ENCODE measurements at regions not wholly inside any gene's neighbourhood (a gene's known extent, or its start where the extent isn't known, plus 50 kb on each side); places are given as distances from the start of the nearest gene placed in this dataset.
"Not testable (repeated sequence)": the region's sequence is repeated elsewhere in the genome, so short reads cannot be mapped to it uniquely, and the experiment has no call there.

DNA sequence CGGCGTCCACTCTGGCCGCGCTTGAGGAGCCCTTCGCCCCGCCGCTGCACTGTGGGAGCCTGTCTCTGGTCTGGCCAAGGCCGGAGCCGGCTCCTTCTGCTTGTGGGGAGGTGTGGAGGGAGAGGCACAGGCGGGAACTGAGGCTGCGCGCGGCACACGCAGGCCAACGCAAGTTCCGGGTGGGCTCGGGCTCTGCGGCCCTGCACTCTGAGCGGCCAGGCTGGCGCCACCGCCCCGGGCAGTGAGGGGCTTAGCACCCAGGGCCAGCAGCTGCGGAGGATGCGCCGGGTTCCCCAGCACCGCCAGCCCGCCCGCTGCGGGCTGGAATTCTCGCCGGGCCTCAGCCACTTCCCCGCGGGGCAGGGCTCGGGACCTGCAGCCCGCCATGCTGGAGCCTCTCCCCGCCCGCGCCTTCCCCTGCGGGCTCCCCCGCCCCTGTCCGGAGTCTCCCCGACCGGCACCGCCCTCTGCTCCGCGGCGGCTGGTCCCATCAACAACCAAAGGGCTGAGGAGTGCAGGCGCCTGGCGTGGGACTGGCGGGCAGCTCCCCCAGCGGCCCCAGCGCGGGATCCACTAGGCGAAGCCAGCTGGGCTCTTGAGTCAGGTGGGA, 921.2 kb upstream of the FOXG1 start:
- no peak for DNase-seq

- DNase-seq: no peak
These were observed 920.7 kb upstream of the FOXG1 start for GRCh38 chr14:27845902-27846301.

DNA sequence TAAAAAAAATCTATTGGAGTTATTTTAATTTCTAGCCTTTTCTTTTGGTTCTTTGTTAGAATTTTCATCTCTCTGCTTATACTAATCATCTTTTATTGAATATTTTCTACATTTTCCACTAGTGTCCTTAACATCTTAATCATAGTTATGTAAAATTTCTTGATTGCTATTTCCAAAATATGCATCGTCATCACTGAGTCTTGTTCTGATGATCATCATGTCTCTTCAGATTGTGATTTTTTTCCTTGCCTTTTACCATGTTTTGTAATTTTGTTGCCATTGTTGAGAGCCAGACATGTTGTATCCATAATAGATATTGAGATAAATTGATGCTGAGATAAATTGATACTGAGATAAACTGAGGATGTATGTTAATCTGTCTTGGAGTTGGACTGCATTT, 919.1 kb upstream of the FOXG1 start:
- not testable (repeated sequence) for DNase-seq

DNA sequence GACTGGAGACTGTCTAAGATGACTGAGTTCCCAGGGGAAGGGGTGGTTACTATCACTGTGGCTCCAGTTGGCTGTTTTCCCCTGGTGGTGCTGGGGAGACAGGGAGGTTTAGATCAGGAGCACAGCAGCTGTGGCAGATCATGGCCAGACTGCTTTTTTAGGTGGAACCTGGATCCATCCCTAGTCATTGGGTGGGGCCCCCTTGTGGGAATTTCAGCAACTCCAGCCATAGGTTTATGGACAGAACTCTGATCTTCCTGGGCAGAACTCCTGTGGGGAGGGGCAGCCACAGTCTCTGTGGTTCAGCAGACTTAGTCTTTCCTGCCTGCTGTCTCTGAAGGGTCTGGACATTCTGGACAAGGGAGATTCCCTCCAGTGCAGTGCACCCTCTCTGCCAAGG, 917.4 kb upstream of the FOXG1 start:
- not testable (repeated sequence) for DNase-seq

DNA sequence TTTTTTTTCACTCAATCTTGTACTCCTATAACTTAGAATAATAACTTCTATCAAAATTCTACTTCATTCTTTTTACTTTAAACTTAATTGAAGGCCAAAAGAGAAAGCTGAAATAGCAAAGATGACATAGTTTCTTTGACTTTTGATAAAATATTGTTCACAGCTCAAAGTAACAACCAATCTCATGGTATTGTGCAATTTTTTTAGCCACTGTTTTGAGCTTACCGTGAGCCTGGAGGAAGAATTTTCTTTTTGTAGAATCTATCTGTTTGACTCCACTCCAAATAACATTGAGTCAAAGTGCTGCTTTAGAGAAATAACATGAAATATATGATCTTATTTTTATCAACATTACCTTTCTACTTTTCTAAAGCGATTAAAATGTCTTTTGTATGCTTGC, 903.9 kb upstream of the FOXG1 start:
- no peak for DNase-seq

- no peak for DNase-seq
These were observed 903.4 kb upstream of the FOXG1 start for GRCh38 chr14:27863166-27863565.

DNA sequence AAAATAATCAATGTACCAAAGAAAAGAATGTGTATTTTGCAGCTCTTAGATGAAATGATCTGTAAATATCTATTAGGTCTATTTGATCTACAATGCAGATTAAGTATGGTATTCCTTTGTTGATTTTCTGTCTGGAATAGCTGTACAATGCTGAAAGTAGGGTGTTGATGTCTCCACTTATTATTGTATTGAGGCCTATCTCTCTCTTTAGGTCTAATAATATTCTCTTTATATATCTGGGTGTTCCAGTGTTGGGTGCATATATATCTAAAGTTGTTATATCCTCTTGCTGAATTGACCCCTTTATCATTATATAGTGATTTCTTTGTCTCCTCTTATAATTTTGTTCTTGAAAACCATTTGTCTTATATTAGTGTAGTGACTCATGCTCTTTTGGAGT, 885.5 kb upstream of the FOXG1 start:
- DNase-seq: no peak

DNA sequence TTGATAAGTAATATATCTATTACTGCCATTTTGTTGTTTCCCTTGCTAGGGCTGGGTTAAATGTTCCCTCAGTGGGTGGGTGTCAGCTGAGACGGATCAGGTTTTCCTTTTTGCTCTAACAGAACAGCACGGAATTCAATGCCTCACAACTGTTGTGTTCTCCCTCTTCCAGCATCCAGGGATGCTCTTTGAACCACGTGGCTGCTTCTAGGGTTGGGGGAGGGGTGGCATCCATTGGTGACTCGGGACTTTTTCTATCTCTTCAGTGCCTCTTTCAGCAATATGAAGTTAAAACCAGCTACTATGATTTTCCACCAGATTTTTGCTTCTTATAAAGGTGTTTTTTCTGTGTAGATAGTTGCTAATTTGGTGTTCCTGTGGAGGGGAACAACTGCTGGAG, 884.9 kb upstream of the FOXG1 start:
- DNase-seq: no peak

DNA sequence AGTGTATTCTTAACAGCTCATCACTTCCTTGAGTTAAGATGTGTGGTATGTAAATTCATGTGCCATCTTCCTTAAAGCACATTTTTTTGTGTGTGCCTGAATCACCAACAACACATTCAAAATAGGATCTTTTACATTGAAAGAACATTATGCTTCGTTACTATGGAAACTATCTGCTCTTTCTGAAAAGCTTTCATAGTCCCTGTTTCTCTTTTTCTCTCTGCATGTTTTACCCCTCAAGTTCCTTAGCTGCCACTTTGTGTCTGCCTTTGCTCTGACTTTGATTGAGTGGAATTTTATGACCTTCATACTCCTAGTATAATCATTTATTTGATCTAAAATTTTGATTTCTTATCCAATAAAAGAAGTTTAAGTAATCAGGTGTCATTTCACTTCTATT, 880.3 kb upstream of the FOXG1 start:
- DNase-seq: no peak

DNA sequence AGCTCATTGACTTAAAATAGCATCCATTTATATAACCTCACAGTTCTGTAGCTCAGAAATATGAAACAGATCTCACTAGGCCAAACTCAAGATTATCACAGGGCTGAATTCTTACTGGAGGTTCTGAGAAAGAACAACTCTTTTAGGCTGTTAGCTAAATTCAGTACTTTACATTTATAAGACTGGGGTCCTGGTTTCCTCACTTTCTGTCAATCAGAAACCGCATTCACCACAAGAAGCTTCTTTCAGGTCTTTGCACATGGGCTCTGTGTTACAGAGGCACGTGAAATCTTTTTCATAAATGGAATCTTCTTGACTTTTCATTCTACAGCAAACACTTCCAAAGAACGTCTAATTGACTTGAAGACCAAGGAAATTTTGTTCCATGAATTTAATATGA, 876.3 kb upstream of the FOXG1 start:
- DNase-seq: no peak

DNA sequence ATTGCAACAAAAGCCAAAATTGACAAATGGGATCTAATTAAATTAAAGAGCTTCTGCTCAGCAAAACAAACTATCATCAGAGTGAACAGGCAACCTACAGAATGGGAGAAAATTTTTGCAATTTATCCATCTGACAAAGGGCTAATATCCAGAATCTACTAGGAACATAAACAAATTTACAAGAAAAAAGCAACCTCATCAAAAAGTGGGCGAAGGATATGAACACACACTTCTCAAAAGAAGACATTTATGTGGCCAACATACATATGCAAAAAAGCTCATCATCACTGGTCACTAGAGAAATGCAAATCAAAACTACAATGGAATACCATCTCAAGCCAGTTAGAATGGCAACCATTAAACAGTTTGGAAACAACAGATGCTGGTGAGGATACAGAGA, 858.1 kb upstream of the FOXG1 start:
- DNase-seq: not testable (repeated sequence)

DNA sequence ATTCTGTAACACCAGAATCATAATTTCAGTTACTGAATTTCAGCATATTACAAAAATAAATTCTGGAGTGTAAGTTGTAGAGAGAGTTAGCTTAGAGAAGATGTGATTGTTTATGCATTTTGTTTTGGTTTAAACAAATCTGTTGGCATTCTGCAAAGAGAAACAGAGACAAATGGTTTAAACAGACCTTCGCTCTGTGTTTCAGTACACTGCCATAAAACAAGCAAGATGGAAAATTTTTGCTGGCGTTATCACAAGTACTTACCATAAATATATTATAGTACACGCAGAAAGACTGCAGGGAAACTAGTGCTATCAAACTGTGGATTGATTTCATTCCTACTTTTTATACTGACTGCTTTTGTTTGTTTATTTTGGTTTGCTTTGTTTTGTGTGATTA, 850.3 kb upstream of the FOXG1 start:
- DNase-seq: no peak

- DNase-seq: no peak
These were observed 848.7 kb upstream of the FOXG1 start for GRCh38 chr14:27917896-27918295.

DNA sequence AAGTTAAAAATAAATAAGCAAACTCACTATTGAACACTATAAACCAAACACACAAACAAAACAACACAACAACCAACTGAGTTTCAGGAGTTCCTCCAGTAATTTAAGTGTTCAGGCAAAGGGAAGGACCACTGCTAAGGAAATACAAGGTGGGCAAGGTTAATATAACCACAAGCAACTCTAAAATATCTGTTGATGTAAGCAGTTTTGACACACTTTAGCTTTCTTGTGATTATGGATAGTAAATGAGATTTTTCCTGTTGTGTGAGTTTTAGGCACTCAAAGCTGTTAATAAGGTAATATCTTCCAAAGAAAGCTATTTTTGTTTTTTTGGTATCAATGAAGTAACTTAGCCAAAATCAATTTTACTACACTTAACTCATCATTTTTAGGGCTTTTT, 839.1 kb upstream of the FOXG1 start:
- no peak for DNase-seq

DNA sequence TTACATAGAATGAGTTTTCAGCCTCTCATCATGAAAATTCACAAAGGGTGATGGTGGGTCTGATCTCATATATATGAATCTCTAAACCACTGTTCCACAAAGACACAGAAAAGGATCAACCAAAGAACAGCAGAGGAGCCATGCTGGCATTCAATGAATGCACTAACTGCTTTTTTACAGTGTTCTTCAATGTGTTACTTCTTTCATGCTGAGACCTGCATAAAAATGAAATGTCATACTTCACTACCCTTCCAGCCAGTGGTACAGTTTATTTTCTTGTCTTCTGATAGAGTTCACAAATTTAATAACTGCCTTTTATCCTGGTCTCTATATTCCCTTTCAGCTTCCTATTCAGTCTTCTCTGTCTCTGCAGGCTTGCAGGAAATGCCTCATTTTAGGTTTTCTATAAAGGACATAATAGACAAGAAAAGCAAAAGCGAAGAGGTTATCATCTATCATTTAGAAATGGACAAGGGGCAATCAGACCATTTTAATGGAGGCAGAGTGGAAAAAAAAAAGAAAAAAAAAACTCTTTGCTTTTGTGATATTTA, 836.7 kb upstream of the FOXG1 start:
- no peak for DNase-seq

DNA sequence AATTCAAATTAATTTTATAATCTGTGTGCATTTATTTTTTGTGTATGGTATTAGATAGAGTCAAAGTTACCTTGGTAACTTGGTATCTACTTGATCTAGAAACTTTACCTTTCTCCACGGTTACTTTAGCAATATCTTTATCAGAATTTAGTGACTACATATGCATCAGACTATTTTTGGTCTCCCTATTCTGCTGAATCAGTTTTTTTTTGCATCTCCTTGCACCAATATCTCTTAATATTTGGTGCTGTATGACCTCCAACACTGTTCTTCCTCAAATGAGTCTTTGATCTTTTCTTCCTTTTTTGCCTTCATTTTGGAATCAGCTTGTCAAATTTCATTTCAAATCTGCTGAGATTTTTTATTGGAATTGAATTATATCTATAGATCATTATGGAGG, 828.2 kb upstream of the FOXG1 start:
- DNase-seq: no peak

- no peak for DNase-seq
These were observed 821.1 kb upstream of the FOXG1 start for GRCh38 chr14:27945512-27945911.

- DNase-seq: no peak
These were observed 807.8 kb upstream of the FOXG1 start for GRCh38 chr14:27958757-27959156.

DNA sequence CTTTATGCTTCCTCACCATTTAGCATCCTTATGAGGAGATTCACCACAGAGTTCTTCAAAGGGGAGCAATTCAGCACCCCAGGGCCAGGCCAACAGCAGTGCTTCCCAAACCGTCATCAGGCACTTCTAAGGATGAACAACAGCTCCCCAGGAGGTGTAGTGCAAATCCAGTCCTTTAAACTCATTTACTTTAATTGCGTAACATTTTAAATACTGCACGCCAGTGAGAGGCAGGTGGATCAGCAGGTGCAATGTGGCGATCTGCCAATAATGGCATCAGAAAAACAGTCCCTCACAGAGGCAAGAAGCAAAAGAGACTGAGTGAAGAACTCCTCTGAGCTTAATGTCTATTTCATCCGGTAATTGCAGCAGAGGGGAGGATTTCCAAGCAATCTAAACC, 770.9 kb upstream of the FOXG1 start:
- DNase-seq: no peak

DNA sequence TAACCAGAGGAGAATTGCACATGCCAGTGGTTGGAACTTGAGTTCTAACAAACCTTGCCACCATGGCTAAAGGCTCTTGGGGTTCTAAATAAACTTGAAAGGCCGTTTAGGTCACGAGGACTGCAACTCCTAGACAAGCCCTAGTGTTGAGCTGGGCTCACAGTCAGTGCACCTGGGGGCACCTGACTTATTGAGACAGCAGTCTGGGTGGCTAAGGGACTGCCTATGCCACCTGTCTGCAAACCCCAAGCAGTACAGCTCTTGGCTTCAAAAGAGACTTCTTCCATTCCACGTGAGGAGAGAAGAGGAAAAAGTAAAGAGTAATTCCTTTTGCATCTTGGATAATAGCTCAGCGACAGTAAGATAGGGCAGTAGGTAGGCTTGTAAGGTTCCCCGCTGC, 765.6 kb upstream of the FOXG1 start:
- DNase-seq: no peak

GRCh38 chr14:28012629-28013415, 753.8 kb upstream of the FOXG1 start:
- no peak for DNase-seq

DNA sequence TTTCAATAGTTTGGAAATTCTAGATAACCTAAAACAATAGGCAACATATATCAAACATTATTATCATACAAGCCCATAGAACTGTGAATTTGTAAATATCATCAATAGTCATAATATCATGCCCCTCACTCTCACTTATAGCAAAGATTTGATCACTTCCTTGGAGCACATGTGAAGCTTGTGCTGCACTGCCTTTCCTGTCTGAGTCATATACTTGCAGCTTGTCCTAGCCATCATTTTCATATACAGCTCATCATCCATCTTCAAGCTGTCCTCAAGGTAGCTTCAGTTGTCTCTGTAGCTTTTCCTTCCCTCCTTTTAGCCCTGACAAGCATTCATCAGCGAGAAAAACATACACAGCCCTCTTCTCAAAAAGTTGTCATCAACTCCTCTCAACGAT, 746.5 kb upstream of the FOXG1 start:
- no peak for DNase-seq

GRCh38 chr14:28023853-28024252, 742.7 kb upstream of the FOXG1 start:
- no peak for DNase-seq

DNA sequence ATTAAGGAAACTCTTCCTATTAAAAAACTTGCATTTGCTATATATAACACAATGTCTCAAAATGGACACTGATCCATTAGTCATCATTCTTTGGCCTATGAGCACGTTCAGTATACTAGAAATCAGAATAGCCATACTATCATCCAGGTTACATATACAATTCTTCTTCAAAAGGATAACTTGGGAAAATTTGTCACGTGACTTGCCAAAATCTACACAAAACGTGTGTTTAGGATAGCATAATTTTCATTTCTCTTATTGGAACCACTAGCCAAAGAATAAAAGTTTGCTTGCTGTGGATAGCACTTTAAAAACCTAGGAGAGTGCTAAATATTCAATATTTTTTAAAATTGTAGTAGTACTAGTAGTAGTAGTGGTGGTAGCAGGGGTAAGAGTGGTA, 714.3 kb upstream of the FOXG1 start:
- DNase-seq: no peak

- no peak for DNase-seq
These were observed 711.6 kb upstream of the FOXG1 start for GRCh38 chr14:28055008-28055407.
